HG03039 (cell line): ENCODE measurements at regions not wholly inside any gene's neighbourhood (a gene's known extent, or its start where the extent isn't known, plus 50 kb on each side); places are given as distances from the start of the nearest gene placed in this dataset.
"Not testable (repeated sequence)": the region's sequence is repeated elsewhere in the genome, so short reads cannot be mapped to it uniquely, and the experiment has no call there.

Source experiments
- ATAC-seq: cut with Tn5 transposase; IDR thresholded peaks from one replicate; pipeline ENCODE4 v1.9.1; 2021; ENCODE audit warnings: mild to moderate bottlenecking, moderate library complexity; ENCODE audit not compliant: unreplicated experiment

- no peak for ATAC-seq
Measured at GRCh38 chr5:106408141-106408540, 1262.6 kb downstream of the EFNA5 start.

DNA sequence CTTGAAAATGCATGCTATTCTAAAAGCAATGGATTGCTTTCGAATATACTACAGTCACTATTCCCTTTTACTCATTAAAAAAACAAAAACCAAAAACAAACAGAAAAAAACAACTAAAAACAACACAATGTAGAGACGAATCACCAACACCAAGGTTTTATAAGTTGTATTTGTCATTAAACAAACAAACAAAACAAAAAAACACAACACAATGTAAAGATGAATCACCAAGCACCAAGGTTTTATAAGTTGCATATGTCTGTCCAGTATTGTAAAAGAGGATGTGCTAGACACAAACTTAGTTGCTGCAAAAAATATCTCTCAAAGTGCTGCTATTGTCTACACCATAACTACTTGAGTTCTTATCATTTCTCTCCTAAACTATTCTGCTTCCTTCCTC, 1269.2 kb downstream of the EFNA5 start:
- ATAC-seq = no peak

- ATAC-seq = no peak
Measured at GRCh38 chr5:106399391-106399790, 1271.3 kb downstream of the EFNA5 start.

- ATAC-seq = no peak
Measured at GRCh38 chr5:106397700-106398099, 1273.0 kb downstream of the EFNA5 start.

GRCh38 chr5:106393276-106393675, 1277.5 kb downstream of the EFNA5 start:
- ATAC-seq = no peak

- no peak for ATAC-seq
Measured at GRCh38 chr5:106392766-106393165, 1278.0 kb downstream of the EFNA5 start.

GRCh38 chr5:106387767-106388166, 1283.0 kb downstream of the EFNA5 start:
- not testable (repeated sequence) for ATAC-seq

DNA sequence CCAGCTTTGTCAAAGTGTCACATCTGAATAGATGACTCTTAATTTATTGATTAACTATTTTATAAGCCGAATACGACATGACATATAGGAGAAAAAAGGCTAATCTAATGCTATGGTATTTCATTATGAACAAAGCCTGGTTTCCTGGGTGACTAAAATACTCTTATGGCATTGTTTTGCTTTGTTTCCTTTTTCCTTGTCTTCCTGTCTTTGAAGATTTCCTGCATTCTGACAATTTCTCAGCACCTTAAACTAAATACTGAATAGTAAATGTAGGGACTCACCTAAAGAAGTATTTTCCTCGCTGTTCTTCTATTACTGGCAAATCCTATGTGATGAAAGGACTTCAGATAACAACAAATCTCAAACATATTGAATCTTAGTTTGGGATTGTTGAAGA, 1284.5 kb downstream of the EFNA5 start:
- ATAC-seq = no peak

GRCh38 chr5:106380736-106381135, 1290.0 kb downstream of the EFNA5 start:
- no peak for ATAC-seq

- ATAC-seq = no peak
Measured at GRCh38 chr5:106376522-106376921, 1294.2 kb downstream of the EFNA5 start.

DNA sequence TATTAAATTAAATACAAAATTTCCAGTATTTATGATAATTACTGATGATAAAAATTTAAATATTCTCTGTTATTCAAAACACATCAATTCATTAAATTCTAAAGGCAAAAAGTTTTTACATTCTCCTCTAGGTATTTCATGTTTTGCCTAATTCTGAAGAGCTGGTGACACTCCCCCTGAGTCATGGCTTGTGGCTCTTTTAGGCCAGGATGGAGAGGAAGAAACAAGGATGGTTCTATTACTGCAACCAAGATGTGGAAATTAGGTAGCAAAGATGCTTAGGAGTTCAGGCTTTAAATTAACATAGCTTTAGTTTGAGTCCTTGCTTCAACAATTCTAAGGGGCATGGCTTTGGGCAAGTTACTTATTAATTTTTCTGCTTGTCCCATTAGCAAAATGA, 1295.8 kb downstream of the EFNA5 start:
- no peak for ATAC-seq

DNA sequence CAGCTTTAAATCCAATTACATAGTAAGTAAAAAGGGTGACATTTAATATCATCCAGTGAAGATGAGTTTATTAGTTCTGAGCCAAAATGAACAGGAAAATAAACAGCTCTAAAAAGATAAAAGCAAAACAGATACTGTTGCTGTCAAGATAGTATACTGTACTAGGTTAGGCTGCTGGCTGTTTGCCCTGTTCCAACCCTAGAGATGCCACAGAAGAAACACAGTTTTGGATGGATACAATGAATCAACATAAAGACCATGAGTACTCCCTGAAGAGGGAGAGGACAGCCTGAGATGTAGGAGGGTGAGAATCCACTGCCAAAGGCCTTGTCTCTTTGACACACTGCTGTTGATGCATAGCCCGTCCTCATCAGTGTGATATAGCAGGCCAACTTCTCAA, 1302.7 kb downstream of the EFNA5 start:
- ATAC-seq = no peak

- ATAC-seq = no peak
Measured at GRCh38 chr5:106367281-106367680, 1303.5 kb downstream of the EFNA5 start.

DNA sequence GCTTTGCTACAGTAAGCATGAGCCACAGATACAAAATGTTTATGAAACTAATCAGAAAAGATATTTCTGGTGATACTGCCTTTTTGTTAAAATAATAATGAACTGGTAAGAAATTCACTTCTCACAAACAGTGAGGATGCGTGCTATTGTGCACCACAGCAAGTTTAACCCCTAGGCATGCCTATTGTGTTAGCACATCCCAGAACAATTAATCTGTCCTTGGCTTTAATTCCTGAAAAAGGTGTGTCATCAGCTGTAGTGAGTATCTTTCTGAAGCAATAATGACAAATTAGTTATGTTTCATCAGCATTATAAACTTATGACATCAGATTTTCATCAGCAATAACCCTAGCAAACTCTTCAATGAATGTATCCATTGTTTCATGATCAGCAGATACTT, 1307.2 kb downstream of the EFNA5 start:
- no peak for ATAC-seq

DNA sequence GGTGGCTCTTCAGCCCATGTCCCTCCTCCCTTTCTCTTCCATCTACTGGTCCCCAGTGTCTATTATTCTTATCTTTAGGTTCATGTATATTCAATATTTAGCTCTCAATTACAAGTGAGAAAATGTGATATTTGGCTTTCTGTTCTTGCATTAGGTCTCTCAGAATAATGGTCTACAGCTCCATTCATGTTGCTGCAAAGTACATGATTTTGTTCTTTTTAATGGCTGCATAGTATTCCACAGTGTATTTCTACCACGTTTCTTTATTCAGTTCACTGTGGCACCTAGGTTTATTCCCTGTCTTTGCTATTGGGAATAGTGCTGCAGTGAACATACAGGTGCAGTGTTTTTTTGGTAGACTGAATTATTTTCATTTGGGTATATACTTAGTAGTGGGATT, 1308.8 kb downstream of the EFNA5 start:
- no peak for ATAC-seq

DNA sequence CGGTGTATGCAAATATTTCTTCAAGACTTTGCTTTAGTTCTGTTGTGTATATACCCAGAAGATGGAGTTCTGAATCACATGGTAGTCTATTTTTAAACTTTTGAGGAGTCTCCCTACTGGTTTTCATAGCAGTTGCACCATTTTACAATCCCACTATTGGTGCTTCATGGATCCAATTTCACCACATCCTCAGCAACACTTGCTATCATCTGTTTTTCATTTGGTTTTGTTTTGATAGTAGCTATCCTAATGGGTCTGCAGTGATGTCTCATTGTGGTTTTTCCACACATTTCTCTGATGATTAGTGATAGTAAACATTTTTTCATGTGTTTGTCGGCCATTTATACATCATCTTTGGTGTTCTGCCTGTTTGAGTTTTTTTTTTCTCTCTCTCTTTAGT, 1339.3 kb downstream of the EFNA5 start:
- no peak for ATAC-seq

DNA sequence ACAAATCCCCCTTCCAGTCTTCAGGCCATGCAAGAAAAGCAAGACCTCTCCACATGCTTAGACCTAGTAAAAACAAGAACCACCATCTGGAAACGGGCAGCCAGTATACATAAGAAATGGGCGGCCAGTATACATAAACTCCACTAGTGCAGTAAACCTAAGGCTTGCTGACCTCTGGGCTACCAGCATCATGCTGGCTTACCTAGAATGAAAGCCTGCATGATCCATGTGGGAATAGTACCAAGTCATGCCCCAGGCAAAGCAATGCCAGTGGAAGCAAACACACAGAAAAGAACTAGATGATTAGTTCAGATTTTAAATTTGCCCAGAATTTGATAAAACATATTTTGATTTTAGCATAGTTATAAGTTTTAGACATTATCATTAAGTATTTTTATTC, 1346.4 kb downstream of the EFNA5 start:
- ATAC-seq = no peak

DNA sequence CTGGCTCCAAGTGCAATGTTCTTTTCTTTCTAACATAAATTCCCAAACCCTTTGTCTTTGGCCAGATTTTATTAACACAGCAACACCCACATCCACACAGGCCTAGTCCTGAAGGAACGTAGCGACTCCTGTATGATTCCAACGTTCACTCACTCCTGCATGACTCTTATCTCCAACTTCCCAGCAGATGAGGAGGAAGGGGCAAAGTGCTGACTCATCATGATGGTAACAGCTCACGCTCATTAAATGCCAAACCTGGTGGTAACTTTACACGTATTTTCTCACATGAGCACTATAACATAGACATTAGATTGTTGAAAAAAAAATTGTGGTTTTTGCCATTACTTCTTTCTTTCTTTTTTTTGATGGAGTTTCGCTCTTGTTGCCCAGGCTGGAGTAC, 1349.5 kb downstream of the EFNA5 start:
- no peak for ATAC-seq

- ATAC-seq = no peak
Measured at GRCh38 chr5:106314221-106314824, 1356.4 kb downstream of the EFNA5 start.

GRCh38 chr5:106312360-106312759, 1358.4 kb downstream of the EFNA5 start:
- ATAC-seq = no peak

GRCh38 chr5:106311230-106311915, 1359.4 kb downstream of the EFNA5 start:
- no peak for ATAC-seq

GRCh38 chr5:106307265-106307664, 1363.5 kb downstream of the EFNA5 start:
- ATAC-seq = no peak
